ENCODE measurements at regions not wholly inside any gene's neighbourhood (a gene's known extent, or its start where the extent isn't known, plus 50 kb on each side); places are given as distances from the start of the nearest gene placed in this dataset.
A peak's percentile ranks its signal among the peaks of the same experiment; 100 is the strongest.

- TF ChIP-seq CTCF (conservative IDR thresholded peaks at IDR 0.05), result no peak
- H3K27ac ChIP-seq, result no peak overlapping the region
Observed at GRCh38 chr2:191533693-191534180, 144.2 kb upstream of the NABP1 start.

GRCh38 chr2:191537921-191538320 lies 140.0 kb upstream of the NABP1 start:
- no peak overlapping the region for H3K27ac ChIP-seq
- no peak for TF ChIP-seq CTCF (conservative IDR thresholded peaks at IDR 0.05)

- H3K27ac ChIP-seq, result no peak overlapping the region
- no peak for TF ChIP-seq CTCF (conservative IDR thresholded peaks at IDR 0.05)
Observed at GRCh38 chr2:191538334-191538903, 139.5 kb upstream of the NABP1 start.

GRCh38 chr2:191539068-191539467 lies 138.9 kb upstream of the NABP1 start:
- peak; percentile 79 for TF ChIP-seq CTCF (conservative IDR thresholded peaks at IDR 0.05)
- no peak overlapping the region for H3K27ac ChIP-seq

DNA sequence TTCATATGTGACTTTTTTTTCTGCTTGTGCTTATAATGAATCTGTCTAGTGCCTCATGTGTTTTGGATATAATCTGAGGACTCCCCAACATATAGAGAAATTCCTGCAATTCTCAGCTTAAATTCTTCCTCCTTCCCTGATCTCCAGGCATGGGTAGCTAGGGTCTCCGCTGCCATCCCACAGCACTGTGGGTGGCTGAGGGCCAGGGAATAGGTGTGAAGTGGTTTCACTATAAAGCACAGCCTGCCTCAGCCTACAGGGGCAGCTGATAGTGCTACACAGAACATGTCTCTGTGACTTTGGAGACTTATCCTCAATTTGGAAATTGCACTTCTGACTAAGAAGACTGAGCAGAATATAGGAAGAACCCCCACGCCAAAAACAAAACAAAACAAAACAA lies 137.3 kb upstream of the NABP1 start:
- H3K27ac ChIP-seq, result no peak overlapping the region
- no peak for TF ChIP-seq CTCF (conservative IDR thresholded peaks at IDR 0.05)

DNA sequence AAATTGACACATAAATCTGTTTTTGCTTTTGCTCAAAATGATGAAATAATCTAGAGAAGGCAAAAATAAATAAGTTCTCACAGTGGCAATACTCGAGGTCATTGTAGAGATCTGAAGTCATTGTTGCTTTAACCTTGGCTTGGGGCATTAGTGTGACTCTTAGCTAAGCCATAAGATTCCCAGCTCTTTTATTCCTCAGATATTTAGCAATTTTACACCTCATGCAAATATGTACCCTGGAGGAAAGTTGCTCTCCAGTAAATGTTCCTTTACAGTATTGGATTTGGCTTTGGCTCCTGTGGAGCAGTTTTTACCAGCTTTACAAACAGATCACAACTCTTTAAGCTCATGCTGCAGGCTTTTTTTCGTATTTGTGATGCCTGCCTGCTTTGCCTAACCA lies 134.2 kb upstream of the NABP1 start:
- TF ChIP-seq CTCF (conservative IDR thresholded peaks at IDR 0.05), result no peak
- peak overlapping the region; percentile 74 for H3K27ac ChIP-seq

- no peak for TF ChIP-seq CTCF (conservative IDR thresholded peaks at IDR 0.05)
- peak overlapping the region; percentile 74 for H3K27ac ChIP-seq
Observed at GRCh38 chr2:191544461-191545062, 133.4 kb upstream of the NABP1 start.

Measured in VCaP (cell line).